ENCODE measurements at regions not wholly inside any gene's neighbourhood (a gene's known extent, or its start where the extent isn't known, plus 50 kb on each side); places are given as distances from the start of the nearest gene placed in this dataset.

GRCh38 chr6:108766886-108767285 is 81.3 kb upstream of the ARMC2 start:
- Histone ChIP-seq H3K36me3 (ENCODE audit: insufficient read depth, low read length) (no peaks in the 10 kb centered on the region), H3K9me3 (ENCODE audit: low read length) (no peaks in the 10 kb centered on the region), H3K4me3 (ENCODE audit: low read length) (no peak overlapping the region), H3K27me3 (ENCODE audit: insufficient read depth, low read length, poor library complexity, severe bottlenecking) (no peaks in the 10 kb centered on the region), H3K4me1 (ENCODE audit: insufficient read depth, low read length) (no peaks in the 10 kb centered on the region), H3K27ac (ENCODE audit: low read depth, low read length) (no peak overlapping the region)
- H3K27me3 Mint-ChIP-seq = peaks cover 7 to 9% of the 10 kb centered on the region in 2 donors
- no peak overlapping the region for H3K27ac Mint-ChIP-seq
- H3K36me3 Mint-ChIP-seq = peaks cover 0 to 12% (median 10%) of the 10 kb centered on the region in 3 donors
- no peak for DNase-seq
- no peak overlapping the region for H3K4me3 Mint-ChIP-seq
- H3K4me1 Mint-ChIP-seq = peaks cover 4 to 9% (median 6%) of the 10 kb centered on the region in 3 donors
- ChIA-PET CTCF (interaction anchor here (1.0 kb wide), 1 partner anchor 15 kb away, joined by 3 read pairs; no protein-coding TSS in a partner anchor), POLR2A (interaction anchor here (0.6 kb wide), 1 partner anchor 183 kb away, joined by 3 read pairs; no protein-coding TSS in a partner anchor)
- H3K9me3 Mint-ChIP-seq = peaks cover 0 to 2% (median 0%) of the 10 kb centered on the region in 5 donors

GRCh38 chr6:108767418-108768165 is 80.6 kb upstream of the ARMC2 start:
- POLR2A ChIA-PET = interaction anchor here (0.7 kb wide), 1 partner anchor 203 kb away, joined by 3 read pairs; no protein-coding TSS in a partner anchor
- Histone ChIP-seq H3K27ac (ENCODE audit: low read depth, low read length) (no peak overlapping the region), H3K4me1 (ENCODE audit: insufficient read depth, low read length) (no peaks in the 10 kb centered on the region), H3K27me3 (ENCODE audit: insufficient read depth, low read length, poor library complexity, severe bottlenecking) (no peaks in the 10 kb centered on the region), H3K4me3 (ENCODE audit: low read length) (no peak overlapping the region), H3K36me3 (ENCODE audit: insufficient read depth, low read length) (no peaks in the 10 kb centered on the region), H3K9me3 (ENCODE audit: low read length) (no peaks in the 10 kb centered on the region)
- Mint-ChIP-seq H3K9me3 (peaks cover 0 to 2% (median 0%) of the 10 kb centered on the region in 5 donors), H3K4me1 (peaks cover 4 to 9% (median 6%) of the 10 kb centered on the region in 3 donors), H3K36me3 (peaks cover 0 to 12% (median 10%) of the 10 kb centered on the region in 3 donors), H3K4me3 (no peak overlapping the region), H3K27ac (peak overlapping the region in 2 of 8 donors; percentile 6 to 54), H3K27me3 (peaks cover 7 to 12% of the 10 kb centered on the region in 2 donors)
- CTCF ChIA-PET = no interaction called here
- DNase-seq = no peak

- Mint-ChIP-seq H3K4me3 (no peak overlapping the region), H3K9me3 (peaks cover 0 to 2% (median 0%) of the 10 kb centered on the region in 5 donors), H3K27ac (no peak overlapping the region), H3K36me3 (peaks cover 0 to 12% (median 10%) of the 10 kb centered on the region in 3 donors), H3K27me3 (peaks cover 6 to 12% of the 10 kb centered on the region in 2 donors), H3K4me1 (peaks cover 4 to 9% (median 6%) of the 10 kb centered on the region in 3 donors)
- Histone ChIP-seq H3K27ac (ENCODE audit: low read depth, low read length) (no peak overlapping the region), H3K9me3 (ENCODE audit: low read length) (no peaks in the 10 kb centered on the region), H3K27me3 (ENCODE audit: insufficient read depth, low read length, poor library complexity, severe bottlenecking) (no peaks in the 10 kb centered on the region), H3K36me3 (ENCODE audit: insufficient read depth, low read length) (no peaks in the 10 kb centered on the region), H3K4me1 (ENCODE audit: insufficient read depth, low read length) (no peaks in the 10 kb centered on the region), H3K4me3 (ENCODE audit: low read length) (no peak overlapping the region)
- POLR2A ChIA-PET = interaction anchor here (0.7 kb wide), 1 partner anchor 204 kb away, joined by 3 read pairs; no protein-coding TSS in a partner anchor
- CTCF ChIA-PET = no interaction called here
- DNase-seq = no peak
These were observed 80.1 kb upstream of the ARMC2 start for GRCh38 chr6:108768166-108768555.

GRCh38 chr6:108768792-108769524 is 79.3 kb upstream of the ARMC2 start:
- Histone ChIP-seq H3K27ac (ENCODE audit: low read depth, low read length) (no peak overlapping the region), H3K27me3 (ENCODE audit: insufficient read depth, low read length, poor library complexity, severe bottlenecking) (no peaks in the 10 kb centered on the region), H3K9me3 (ENCODE audit: low read length) (no peaks in the 10 kb centered on the region), H3K4me1 (ENCODE audit: insufficient read depth, low read length) (no peaks in the 10 kb centered on the region), H3K36me3 (ENCODE audit: insufficient read depth, low read length) (no peaks in the 10 kb centered on the region), H3K4me3 (ENCODE audit: low read length) (no peak overlapping the region)
- POLR2A ChIA-PET = no interaction called here
- peaks cover 6 to 12% of the 10 kb centered on the region in 2 donors for H3K27me3 Mint-ChIP-seq
- peaks cover 4 to 9% (median 6%) of the 10 kb centered on the region in 3 donors for H3K4me1 Mint-ChIP-seq
- CTCF ChIA-PET = no interaction called here
- no peak for DNase-seq
- no peak overlapping the region for H3K4me3 Mint-ChIP-seq
- H3K27ac Mint-ChIP-seq = no peak overlapping the region
- H3K9me3 Mint-ChIP-seq = peaks cover 0 to 2% (median 0%) of the 10 kb centered on the region in 5 donors
- peaks cover 0 to 12% (median 8%) of the 10 kb centered on the region in 3 donors for H3K36me3 Mint-ChIP-seq

- no peaks in the 10 kb centered on the region for H3K27me3 ChIP-seq (ENCODE audit: insufficient read depth, low read length, poor library complexity, severe bottlenecking)
- H3K4me3 Mint-ChIP-seq = no peak overlapping the region
- H3K36me3 Mint-ChIP-seq = peaks cover 0 to 12% (median 2%) of the 10 kb centered on the region in 3 donors
- peaks cover 4 to 9% (median 6%) of the 10 kb centered on the region in 3 donors for H3K4me1 Mint-ChIP-seq
- no peak overlapping the region for H3K27ac ChIP-seq (ENCODE audit: low read depth, low read length)
- DNase-seq = no peak
- H3K4me1 ChIP-seq (ENCODE audit: insufficient read depth, low read length) = no peaks in the 10 kb centered on the region
- peaks cover 0 to 2% (median 0%) of the 10 kb centered on the region in 5 donors for H3K9me3 Mint-ChIP-seq
- H3K36me3 ChIP-seq (ENCODE audit: insufficient read depth, low read length) = no peaks in the 10 kb centered on the region
- H3K27ac Mint-ChIP-seq = no peak overlapping the region
- CTCF ChIA-PET = no interaction called here
- H3K27me3 Mint-ChIP-seq = peaks cover 4 to 8% of the 10 kb centered on the region in 2 donors
- POLR2A ChIA-PET = no interaction called here
- H3K4me3 ChIP-seq (ENCODE audit: low read length) = no peak overlapping the region
- no peaks in the 10 kb centered on the region for H3K9me3 ChIP-seq (ENCODE audit: low read length)
These were observed 76.8 kb upstream of the ARMC2 start for GRCh38 chr6:108771421-108771820.

GRCh38 chr6:108774555-108774954 is 73.7 kb upstream of the ARMC2 start:
- Histone ChIP-seq H3K4me1 (ENCODE audit: insufficient read depth, low read length) (no peaks in the 10 kb centered on the region), H3K27ac (ENCODE audit: low read depth, low read length) (no peak overlapping the region), H3K27me3 (ENCODE audit: insufficient read depth, low read length, poor library complexity, severe bottlenecking) (no peaks in the 10 kb centered on the region), H3K36me3 (ENCODE audit: insufficient read depth, low read length) (no peaks in the 10 kb centered on the region), H3K4me3 (ENCODE audit: low read length) (no peak overlapping the region), H3K9me3 (ENCODE audit: low read length) (no peaks in the 10 kb centered on the region)
- CTCF ChIA-PET = no interaction called here
- Mint-ChIP-seq H3K9me3 (peaks cover 0 to 2% (median 0%) of the 10 kb centered on the region in 5 donors), H3K36me3 (peaks cover 0 to 12% (median 2%) of the 10 kb centered on the region in 3 donors), H3K4me1 (no peaks in the 10 kb centered on the region), H3K4me3 (no peak overlapping the region), H3K27ac (no peak overlapping the region), H3K27me3 (peaks cover 8 to 11% of the 10 kb centered on the region in 2 donors)
- no peak for DNase-seq
- POLR2A ChIA-PET = no interaction called here

- ChIA-PET CTCF (no interaction called here), POLR2A (no interaction called here)
- Mint-ChIP-seq H3K4me1 (peaks cover 8 to 10% (median 9%) of the 10 kb centered on the region in 3 donors), H3K27ac (no peak overlapping the region), H3K36me3 (no peaks in the 10 kb centered on the region), H3K27me3 (peaks cover 0 to 7% of the 10 kb centered on the region in 2 donors), H3K4me3 (no peak overlapping the region), H3K9me3 (no peaks in the 10 kb centered on the region)
- H3K27ac ChIP-seq (ENCODE audit: low read depth, low read length) = no peak overlapping the region
- no peak overlapping the region for H3K4me3 ChIP-seq (ENCODE audit: low read length)
- DNase-seq = no peak
- H3K36me3 ChIP-seq (ENCODE audit: insufficient read depth, low read length) = no peaks in the 10 kb centered on the region
- no peaks in the 10 kb centered on the region for H3K4me1 ChIP-seq (ENCODE audit: insufficient read depth, low read length)
- no peaks in the 10 kb centered on the region for H3K27me3 ChIP-seq (ENCODE audit: insufficient read depth, low read length, poor library complexity, severe bottlenecking)
- H3K9me3 ChIP-seq (ENCODE audit: low read length) = no peaks in the 10 kb centered on the region
These were observed 70.7 kb upstream of the ARMC2 start for GRCh38 chr6:108777536-108777935.

All from CD8-positive, alpha-beta memory T cell (primary cell).